CD14-positive monocyte (primary cell): ENCODE measurements at regions not wholly inside any gene's neighbourhood (a gene's known extent, or its start where the extent isn't known, plus 50 kb on each side); places are given as distances from the start of the nearest gene placed in this dataset.

Source experiments
- DNase-seq, 3 donors: peaks; one replicate each; pipeline ENCODE4 v3.0.0-alpha.2; 2011 to 2022
- H2AFZ ChIP-seq: 2 replicates; pipeline ENCODE4 v1.6.0; 2012; ENCODE audit warnings: mild to moderate bottlenecking, low read depth, low read length, inconsistent platforms; ENCODE audit not compliant: insufficient read depth, poor library complexity, severe bottlenecking
- H3K27ac ChIP-seq, 2 donors: 1 replicate in 1 of 2; 2 replicates in 1 of 2; pipeline ENCODE4 v1.5.1; 2012 to 2013; ENCODE audit warnings: low read length in 2 of 2, control low read depth in 1 of 2, inconsistent platforms in 1 of 2, low read depth in 1 of 2, mild to moderate bottlenecking in 1 of 2
- H3K27me3 ChIP-seq, 2 donors: one replicate each; pipeline versions ENCODE4 v1.6.0 to v1.6.1; 2011 to 2013; ENCODE audit warnings: low read length in 2 of 2; ENCODE audit not compliant: control insufficient read depth in 2 of 2, insufficient read depth in 2 of 2
- H3K36me3 ChIP-seq, 2 donors: replicated peaks in 1 of 2; 1 replicate in 1 of 2; 2 replicates in 1 of 2; pipeline versions ENCODE4 v1.5.1 to v1.6.1; 2012 to 2013; ENCODE audit warnings: low read length in 2 of 2, control low read depth in 1 of 2, inconsistent platforms in 1 of 2, mild to moderate bottlenecking in 1 of 2; ENCODE audit not compliant: insufficient read depth in 2 of 2, control insufficient read depth in 1 of 2
- H3K4me1 ChIP-seq, 2 donors: 1 replicate in 1 of 2; 2 replicates in 1 of 2; pipeline versions ENCODE4 v1.5.1 to v1.6.1; 2012 to 2013; ENCODE audit warnings: low read length in 2 of 2, control low read depth in 1 of 2, inconsistent platforms in 1 of 2, mild to moderate bottlenecking in 1 of 2, moderate library complexity in 1 of 2; ENCODE audit not compliant: insufficient read depth in 2 of 2, control insufficient read depth in 1 of 2
- H3K4me2 ChIP-seq: replicated peaks from 2 replicates; pipeline ENCODE3; 2012; ENCODE audit warnings: low read length, moderate library complexity, mild to moderate bottlenecking; ENCODE audit not compliant: poor library complexity, severe bottlenecking; ENCODE audit errors: extremely low read depth
- H3K4me3 ChIP-seq, 3 experiments: fragments of 200-600 bp in 1 of 3; sonication (generic) in 1 of 3; replicated peaks in 1 of 3; 1 replicate in 2 of 3; 2 replicates in 1 of 3; pipeline ENCODE4 v1.5.1; 2011 to 2013; ENCODE audit warnings: low read length in 3 of 3, mild to moderate bottlenecking in 3 of 3, control low read depth in 2 of 3, low read depth in 2 of 3, inconsistent platforms in 1 of 3, moderate library complexity in 1 of 3
- H3K79me2 ChIP-seq: 2 replicates; pipeline ENCODE4 v1.6.0; 2012; ENCODE audit warnings: mild to moderate bottlenecking, control low read depth, inconsistent platforms, low read length, moderate library complexity; ENCODE audit not compliant: insufficient read depth
- H3K9ac ChIP-seq: 2 replicates; pipeline ENCODE4 v1.6.0; 2017; ENCODE audit warnings: low read length, mild to moderate bottlenecking; ENCODE audit not compliant: insufficient read depth, poor library complexity, severe bottlenecking
- H3K9me3 ChIP-seq, 2 donors: replicated peaks in 1 of 2; 1 replicate in 1 of 2; 2 replicates in 1 of 2; pipeline versions ENCODE4 v1.5.1 to v1.6.1; 2012 to 2013; ENCODE audit warnings: low read length in 2 of 2, control low read depth in 1 of 2; ENCODE audit not compliant: control insufficient read depth in 1 of 2, insufficient read depth in 1 of 2
- H4K20me1 ChIP-seq: 2 replicates; pipeline ENCODE4 v1.6.0; 2012; ENCODE audit warnings: mild to moderate bottlenecking, low read length, control low read depth, moderate library complexity; ENCODE audit not compliant: insufficient read depth
- H3K27ac Mint-ChIP-seq, 7 donors: one replicate each; pipeline ENCODE4 v1.8.0; 2020; ENCODE audit warnings: mild to moderate bottlenecking in 7 of 7, mixed read lengths in 7 of 7, moderate library complexity in 6 of 7, inconsistent platforms in 2 of 7
- H3K27me3 Mint-ChIP-seq, 3 donors: one replicate each; pipeline ENCODE4 v1.8.0; 2021 to 2022; ENCODE audit warnings: low read depth in 3 of 3, mild to moderate bottlenecking in 3 of 3, mixed read lengths in 3 of 3, moderate library complexity in 3 of 3, inconsistent platforms in 1 of 3
- H3K36me3 Mint-ChIP-seq, 2 donors: one replicate each; pipeline ENCODE4 v1.8.0; 2020; ENCODE audit warnings: mixed read lengths in 2 of 2, inconsistent platforms in 1 of 2, mild to moderate bottlenecking in 1 of 2
- H3K4me1 Mint-ChIP-seq: one replicate; pipeline ENCODE4 v1.8.0; 2020; ENCODE audit warnings: mild to moderate bottlenecking, mixed read lengths
- H3K4me3 Mint-ChIP-seq, 2 donors: one replicate each; pipeline ENCODE4 v1.8.0; 2020; ENCODE audit warnings: mild to moderate bottlenecking in 2 of 2, mixed read lengths in 2 of 2, moderate library complexity in 1 of 2
- H3K9me3 Mint-ChIP-seq, 7 donors: one replicate each; pipeline ENCODE4 v1.8.0; 2020 to 2022; ENCODE audit warnings: mixed read lengths in 7 of 7, mild to moderate bottlenecking in 6 of 7, moderate library complexity in 6 of 7, inconsistent platforms in 2 of 7
- WGBS: methylation state at CpG from one replicate; pipeline ENCODE4 v1.1.5; 2013; ENCODE audit warnings: missing lambda C conversion rate; ENCODE audit not compliant: insufficient coverage; 5-methylcytosine and 5-hydroxymethylcytosine counted together
- intact Hi-C, 2 donors: fragments of 100-400 bp; cut with micrococcal nuclease; formaldehyde crosslinking; loops; one replicate each; pipeline versions ENCODE4 v1.15.0 to v1.15.1; 2023
- TF ChIP-seq, protein P1 (sequence below): fragments of 200-600 bp; IDR thresholded peaks from one replicate; pipeline ENCODE4 v1.8.0; 2022; ENCODE audit warnings: antibody characterized with exemption, mild to moderate bottlenecking

DNA sequence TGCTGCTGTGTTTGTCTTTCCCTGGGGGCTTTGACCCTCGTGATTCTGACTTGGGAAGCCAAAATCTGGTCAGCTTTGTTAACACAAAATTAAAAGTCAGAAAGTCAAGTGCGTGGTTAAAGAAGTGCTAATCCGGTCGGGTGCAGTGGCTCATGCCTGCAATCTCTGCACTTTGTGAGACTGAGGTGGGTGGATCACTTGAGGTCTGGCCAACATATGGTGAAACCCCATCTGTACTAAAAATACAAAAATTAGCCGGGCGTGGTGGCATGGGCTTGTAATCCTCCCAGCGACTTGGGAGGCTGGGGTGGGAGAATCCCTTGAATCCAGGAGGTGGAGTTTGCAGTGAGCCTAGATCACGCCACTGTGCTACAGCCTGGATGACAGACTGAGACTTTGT lies 844.6 kb downstream of the VRK1 start:
- Histone ChIP-seq H2AFZ (no peak overlapping the region), H3K79me2 (no peaks in the 10 kb centered on the region), H3K4me3 (no peak overlapping the region), H3K9me3 (no peaks in the 10 kb centered on the region), H3K4me2 (no peak overlapping the region), H3K4me1 (no peaks in the 10 kb centered on the region), H3K9ac (no peak overlapping the region), H3K36me3 (no peaks in the 10 kb centered on the region), H3K27ac (no peak overlapping the region), H3K27me3 (no peaks in the 10 kb centered on the region), H4K20me1 (no peaks in the 10 kb centered on the region)
- Mint-ChIP-seq H3K27ac (peak overlapping the region in 1 of 7 donors; percentile 50), H3K27me3 (peaks cover 1 to 8% (median 2%) of the 10 kb centered on the region in 3 donors), H3K4me1 (peaks cover 10% of the 10 kb centered on the region), H3K36me3 (no peaks in the 10 kb centered on the region), H3K4me3 (no peak overlapping the region), H3K9me3 (peaks cover 0 to 3% (median 0%) of the 10 kb centered on the region in 7 donors)
- DNase-seq: no peak
- 88% methylated on average over 2 of the region's 8 CpGs for WGBS
- intact Hi-C loops: no loop called here
- TF ChIP-seq, protein P1, sequence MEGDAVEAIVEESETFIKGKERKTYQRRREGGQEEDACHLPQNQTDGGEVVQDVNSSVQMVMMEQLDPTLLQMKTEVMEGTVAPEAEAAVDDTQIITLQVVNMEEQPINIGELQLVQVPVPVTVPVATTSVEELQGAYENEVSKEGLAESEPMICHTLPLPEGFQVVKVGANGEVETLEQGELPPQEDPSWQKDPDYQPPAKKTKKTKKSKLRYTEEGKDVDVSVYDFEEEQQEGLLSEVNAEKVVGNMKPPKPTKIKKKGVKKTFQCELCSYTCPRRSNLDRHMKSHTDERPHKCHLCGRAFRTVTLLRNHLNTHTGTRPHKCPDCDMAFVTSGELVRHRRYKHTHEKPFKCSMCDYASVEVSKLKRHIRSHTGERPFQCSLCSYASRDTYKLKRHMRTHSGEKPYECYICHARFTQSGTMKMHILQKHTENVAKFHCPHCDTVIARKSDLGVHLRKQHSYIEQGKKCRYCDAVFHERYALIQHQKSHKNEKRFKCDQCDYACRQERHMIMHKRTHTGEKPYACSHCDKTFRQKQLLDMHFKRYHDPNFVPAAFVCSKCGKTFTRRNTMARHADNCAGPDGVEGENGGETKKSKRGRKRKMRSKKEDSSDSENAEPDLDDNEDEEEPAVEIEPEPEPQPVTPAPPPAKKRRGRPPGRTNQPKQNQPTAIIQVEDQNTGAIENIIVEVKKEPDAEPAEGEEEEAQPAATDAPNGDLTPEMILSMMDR: no peak

- H3K9me3 ChIP-seq: no peaks in the 10 kb centered on the region
- H3K36me3 ChIP-seq: no peaks in the 10 kb centered on the region
- no peaks in the 10 kb centered on the region for H3K27me3 ChIP-seq
- 86% methylated on average over 1 of the region's 3 CpGs for WGBS
- no peak overlapping the region for H2AFZ ChIP-seq
- H4K20me1 ChIP-seq: no peaks in the 10 kb centered on the region
- TF ChIP-seq, protein P1: no peak
- peaks cover 0 to 3% (median 0%) of the 10 kb centered on the region in 7 donors for H3K9me3 Mint-ChIP-seq
- H3K4me3 Mint-ChIP-seq: no peak overlapping the region
- H3K4me1 Mint-ChIP-seq: peaks cover 10% of the 10 kb centered on the region
- peaks cover 1 to 7% (median 2%) of the 10 kb centered on the region in 3 donors for H3K27me3 Mint-ChIP-seq
- no peaks in the 10 kb centered on the region for H3K36me3 Mint-ChIP-seq
- no peak for DNase-seq
- H3K4me1 ChIP-seq: no peaks in the 10 kb centered on the region
- H3K27ac ChIP-seq: no peak overlapping the region
- H3K4me2 ChIP-seq: no peak overlapping the region
- no peak overlapping the region for H3K9ac ChIP-seq
- intact Hi-C loops: no loop called here
- no peak overlapping the region for H3K4me3 ChIP-seq
- no peak overlapping the region for H3K27ac Mint-ChIP-seq
- no peaks in the 10 kb centered on the region for H3K79me2 ChIP-seq
These were observed 845.4 kb downstream of the VRK1 start for GRCh38 chr14:97642631-97643030.
